BJ (cell line): ENCODE measurements at regions not wholly inside any gene's neighbourhood (a gene's known extent, or its start where the extent isn't known, plus 50 kb on each side); places are given as distances from the start of the nearest gene placed in this dataset.
A peak's percentile ranks its signal among the peaks of the same experiment; 100 is the strongest.

Experiments used
- CTCF ChIA-PET: fragments of 350-600 bp; formaldehyde crosslinking; extraction: SDS; loops from one replicate; lab custom pipeline; 2021; ENCODE audit warnings: antibody characterized with exemption, inconsistent platforms; lab: Yijun Ruan, JAX
- POLR2A ChIA-PET: fragments of 300-600 bp; sonication (Branson Sonifier 250); formaldehyde crosslinking; extraction: SDS; loops from one replicate; lab custom pipeline; 2021; ENCODE audit warnings: antibody characterized with exemption; lab: Charles Lee
- DNase-seq: peaks from one replicate; pipeline ENCODE4 v3.0.0-alpha.2; 2011; ENCODE audit warnings: low read depth
- H3K27me3 ChIP-seq: 2 replicates; pipeline ENCODE4 v1.6.0; 2011; ENCODE audit warnings: low read length; ENCODE audit not compliant: control insufficient read depth, insufficient read depth
- H3K36me3 ChIP-seq: 2 replicates; pipeline ENCODE4 v1.5.1; 2011; ENCODE audit warnings: low read length; ENCODE audit not compliant: control insufficient read depth, insufficient read depth
- H3K4me3 ChIP-seq: 2 replicates; pipeline ENCODE4 v1.5.1; 2011; ENCODE audit warnings: low read depth, mild to moderate bottlenecking, control low read depth, low read length
- TF ChIP-seq, protein P1 (sequence below): IDR thresholded peaks from 2 replicates; pipeline ENCODE4 v1.5.1; 2011; ENCODE audit warnings: low read depth, mild to moderate bottlenecking, control low read depth, inconsistent platforms, low read length, moderate library complexity; ENCODE audit not compliant: insufficient read depth

- ChIA-PET CTCF (no interaction called here), POLR2A (no interaction called here)
- no peak overlapping the region for H3K4me3 ChIP-seq
- H3K36me3 ChIP-seq, result no peaks in the 10 kb centered on the region
- H3K27me3 ChIP-seq, result no peaks in the 10 kb centered on the region
- TF ChIP-seq, protein P1, sequence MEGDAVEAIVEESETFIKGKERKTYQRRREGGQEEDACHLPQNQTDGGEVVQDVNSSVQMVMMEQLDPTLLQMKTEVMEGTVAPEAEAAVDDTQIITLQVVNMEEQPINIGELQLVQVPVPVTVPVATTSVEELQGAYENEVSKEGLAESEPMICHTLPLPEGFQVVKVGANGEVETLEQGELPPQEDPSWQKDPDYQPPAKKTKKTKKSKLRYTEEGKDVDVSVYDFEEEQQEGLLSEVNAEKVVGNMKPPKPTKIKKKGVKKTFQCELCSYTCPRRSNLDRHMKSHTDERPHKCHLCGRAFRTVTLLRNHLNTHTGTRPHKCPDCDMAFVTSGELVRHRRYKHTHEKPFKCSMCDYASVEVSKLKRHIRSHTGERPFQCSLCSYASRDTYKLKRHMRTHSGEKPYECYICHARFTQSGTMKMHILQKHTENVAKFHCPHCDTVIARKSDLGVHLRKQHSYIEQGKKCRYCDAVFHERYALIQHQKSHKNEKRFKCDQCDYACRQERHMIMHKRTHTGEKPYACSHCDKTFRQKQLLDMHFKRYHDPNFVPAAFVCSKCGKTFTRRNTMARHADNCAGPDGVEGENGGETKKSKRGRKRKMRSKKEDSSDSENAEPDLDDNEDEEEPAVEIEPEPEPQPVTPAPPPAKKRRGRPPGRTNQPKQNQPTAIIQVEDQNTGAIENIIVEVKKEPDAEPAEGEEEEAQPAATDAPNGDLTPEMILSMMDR, result no peak
- no peak for DNase-seq
Measured at GRCh38 chr4:34826660-34827059, 1417.7 kb downstream of the ARAP2 start.

DNA sequence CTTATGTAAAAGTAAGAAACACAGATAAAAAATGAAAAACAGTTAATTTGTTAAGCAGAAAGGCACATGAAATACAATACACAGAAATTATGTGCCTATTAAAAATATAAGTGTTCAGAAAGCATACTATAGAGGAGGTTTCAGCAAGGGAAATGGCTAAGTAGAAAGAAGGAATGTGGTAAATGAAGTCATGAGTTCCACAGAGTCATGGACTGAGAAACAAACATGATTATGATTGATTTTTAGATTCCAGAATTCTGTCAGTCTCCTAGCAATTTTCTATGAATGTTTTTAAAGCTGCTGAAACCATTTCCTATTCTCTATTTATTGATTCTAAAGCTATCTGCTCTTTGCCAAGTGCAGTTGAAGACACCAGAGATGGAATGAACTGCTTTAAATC is 1398.4 kb downstream of the ARAP2 start:
- POLR2A ChIA-PET, result no interaction called here

GRCh38 chr4:34850421-34850820 is 1393.9 kb downstream of the ARAP2 start:
- no peaks in the 10 kb centered on the region for H3K27me3 ChIP-seq
- DNase-seq, result no peak
- POLR2A ChIA-PET, result no interaction called here
- H3K36me3 ChIP-seq, result no peaks in the 10 kb centered on the region
- TF ChIP-seq, protein P1, result no peak
- no peak overlapping the region for H3K4me3 ChIP-seq
- CTCF ChIA-PET, result no interaction called here

More for the DNA sequence above, 1398.4 kb downstream of the ARAP2 start:
- DNase-seq, result no peak
- CTCF ChIA-PET, result no interaction called here
- H3K4me3 ChIP-seq, result no peak overlapping the region
- H3K36me3 ChIP-seq, result no peaks in the 10 kb centered on the region
- H3K27me3 ChIP-seq, result no peaks in the 10 kb centered on the region
- TF ChIP-seq, protein P1, result no peak

DNA sequence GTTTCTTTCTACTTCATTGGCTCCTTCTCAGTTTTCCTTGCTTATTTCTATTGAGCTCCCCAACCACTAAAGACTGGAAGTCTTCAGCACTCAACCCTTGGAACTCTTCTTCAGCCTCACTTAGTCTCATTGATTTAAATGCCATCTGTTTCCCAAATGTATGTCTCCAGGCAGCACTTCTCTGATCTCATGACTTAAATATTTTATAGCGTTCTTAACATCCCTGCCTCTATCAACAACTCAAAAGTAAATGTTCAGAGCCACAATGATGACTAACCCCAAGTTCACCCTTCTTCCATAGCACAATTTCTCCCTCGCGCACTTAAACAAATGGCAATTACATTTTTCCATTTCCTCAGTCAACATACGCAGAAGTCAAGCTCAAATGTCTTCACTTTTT is 1393.3 kb downstream of the ARAP2 start:
- H3K36me3 ChIP-seq, result no peaks in the 10 kb centered on the region

DNA sequence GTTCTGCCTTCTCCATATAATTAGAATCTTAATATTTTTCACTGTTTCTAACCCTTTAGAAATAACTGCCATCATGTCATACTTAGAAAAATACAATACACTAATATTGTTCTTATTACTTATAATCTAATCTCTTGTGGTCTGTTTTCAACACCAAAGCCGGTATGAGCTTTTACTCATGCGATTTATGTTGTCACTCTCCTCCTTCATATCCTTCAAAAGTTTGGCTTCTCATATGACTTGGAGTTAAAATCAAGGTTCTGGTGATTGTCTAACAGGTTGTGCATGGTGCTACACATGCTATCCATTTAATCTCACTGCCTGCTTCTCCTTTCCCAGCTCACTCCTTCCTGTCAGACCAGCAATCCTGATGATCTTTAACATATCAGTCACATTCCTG is 1392.9 kb downstream of the ARAP2 start:
- Histone ChIP-seq H3K27me3 (no peaks in the 10 kb centered on the region), H3K36me3 (no peaks in the 10 kb centered on the region), H3K4me3 (no peak overlapping the region)
- no peak for DNase-seq
- TF ChIP-seq, protein P1, result no peak
- CTCF ChIA-PET, result no interaction called here
- POLR2A ChIA-PET, result no interaction called here

More for the DNA sequence above, 1393.3 kb downstream of the ARAP2 start:
- CTCF ChIA-PET, result no interaction called here
- Histone ChIP-seq H3K27me3 (no peaks in the 10 kb centered on the region), H3K4me3 (no peak overlapping the region)
- TF ChIP-seq, protein P1, result no peak
- POLR2A ChIA-PET, result no interaction called here
- peak; percentile 30 for DNase-seq
